ENCODE measurements at regions not wholly inside any gene's neighbourhood (a gene's known extent, or its start where the extent isn't known, plus 50 kb on each side); places are given as distances from the start of the nearest gene placed in this dataset.

DNA sequence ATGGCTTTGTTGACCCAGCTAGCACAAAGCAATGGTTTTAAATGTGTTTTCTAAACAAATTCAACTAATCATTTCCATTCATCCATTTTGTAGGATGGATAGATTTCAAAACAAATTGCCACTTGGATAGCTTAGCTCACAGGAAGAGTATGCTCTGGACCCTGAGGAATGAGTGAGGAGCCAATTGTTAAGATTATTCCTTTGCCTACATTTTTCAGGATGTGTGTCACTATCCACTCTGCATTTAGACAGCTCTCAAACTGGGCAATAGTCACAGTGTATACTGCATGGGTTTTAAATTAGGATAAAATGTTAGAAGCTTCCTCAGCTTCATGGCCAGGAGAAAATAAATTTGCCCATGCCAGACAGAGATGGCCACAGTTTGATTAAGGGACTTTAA lies 605.6 kb upstream of the TEX47 start:
- H3K36me3 Mint-ChIP-seq: no peaks in the 10 kb centered on the region
- no peaks in the 10 kb centered on the region for H3K4me1 Mint-ChIP-seq
- CTCF ChIA-PET: no interaction called here
- H3K9me3 Mint-ChIP-seq (ENCODE audit: low read depth): peaks cover 4% of the 10 kb centered on the region
- no peak overlapping the region for H3K27ac Mint-ChIP-seq
- DNase-seq (no peak), ATAC-seq (no peak)
- no peak overlapping the region for H3K4me3 Mint-ChIP-seq
- H3K27me3 Mint-ChIP-seq: no peaks in the 10 kb centered on the region

DNA sequence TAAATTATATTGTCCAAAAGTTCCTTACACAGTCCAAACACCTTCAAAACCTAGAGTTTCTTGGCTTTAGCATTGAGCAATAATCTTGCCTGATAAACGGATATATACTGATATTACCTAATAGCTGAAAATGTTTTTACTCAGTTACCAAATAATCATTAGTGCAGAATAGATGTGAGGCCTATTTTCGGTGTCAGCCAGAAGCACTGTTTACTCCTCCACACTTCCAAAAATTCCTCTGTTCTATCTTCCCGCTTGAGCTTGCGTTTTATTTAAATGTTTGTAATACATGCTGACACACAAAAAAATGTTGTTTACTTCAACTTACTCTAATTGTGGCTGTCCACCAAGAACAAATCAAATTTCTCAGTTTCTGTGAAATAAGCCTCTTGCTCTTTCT lies 606.2 kb upstream of the TEX47 start:
- CTCF ChIA-PET: no interaction called here
- Mint-ChIP-seq H3K27me3 (no peaks in the 10 kb centered on the region), H3K27ac (no peak overlapping the region), H3K4me1 (no peaks in the 10 kb centered on the region), H3K9me3 (ENCODE audit: low read depth) (peaks cover 4% of the 10 kb centered on the region), H3K36me3 (no peaks in the 10 kb centered on the region), H3K4me3 (no peak overlapping the region)
- no peak for ATAC-seq
- no peak for DNase-seq

DNA sequence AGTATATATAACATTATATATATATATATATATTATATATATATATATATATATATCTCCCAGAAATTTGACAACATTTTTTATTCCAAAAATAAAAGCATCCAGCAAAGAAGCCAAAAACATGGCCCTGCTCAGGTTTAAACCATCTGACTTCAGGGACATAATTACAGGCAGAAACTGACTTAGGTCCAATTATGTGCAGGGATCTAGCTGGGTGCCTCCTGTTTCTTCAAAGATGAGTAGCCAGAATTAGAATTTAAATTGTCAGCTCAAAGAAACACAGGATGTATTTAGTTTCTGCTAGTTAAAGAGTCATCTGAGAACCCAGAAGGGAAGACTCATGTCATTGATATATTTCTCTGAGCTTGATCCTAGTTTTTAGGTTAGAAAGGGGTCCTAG lies 656.4 kb upstream of the TEX47 start:
- no peak for ATAC-seq
- no peaks in the 10 kb centered on the region for H3K27me3 Mint-ChIP-seq
- no peaks in the 10 kb centered on the region for H3K4me1 Mint-ChIP-seq
- H3K36me3 Mint-ChIP-seq: no peaks in the 10 kb centered on the region
- CTCF ChIA-PET: no interaction called here
- no peaks in the 10 kb centered on the region for H3K9me3 Mint-ChIP-seq (ENCODE audit: low read depth)
- no peak for DNase-seq
- no peak overlapping the region for H3K27ac Mint-ChIP-seq
- no peak overlapping the region for H3K4me3 Mint-ChIP-seq

- H3K4me3 Mint-ChIP-seq: no peak overlapping the region
- ATAC-seq (no peak), DNase-seq (no peak)
- H3K27me3 Mint-ChIP-seq: no peaks in the 10 kb centered on the region
- CTCF ChIA-PET: no interaction called here
- no peaks in the 10 kb centered on the region for H3K4me1 Mint-ChIP-seq
- H3K9me3 Mint-ChIP-seq (ENCODE audit: low read depth): no peaks in the 10 kb centered on the region
- no peaks in the 10 kb centered on the region for H3K36me3 Mint-ChIP-seq
- no peak overlapping the region for H3K27ac Mint-ChIP-seq
Measured at GRCh38 chr7:89456556-89456955, 661.0 kb upstream of the TEX47 start.

DNA sequence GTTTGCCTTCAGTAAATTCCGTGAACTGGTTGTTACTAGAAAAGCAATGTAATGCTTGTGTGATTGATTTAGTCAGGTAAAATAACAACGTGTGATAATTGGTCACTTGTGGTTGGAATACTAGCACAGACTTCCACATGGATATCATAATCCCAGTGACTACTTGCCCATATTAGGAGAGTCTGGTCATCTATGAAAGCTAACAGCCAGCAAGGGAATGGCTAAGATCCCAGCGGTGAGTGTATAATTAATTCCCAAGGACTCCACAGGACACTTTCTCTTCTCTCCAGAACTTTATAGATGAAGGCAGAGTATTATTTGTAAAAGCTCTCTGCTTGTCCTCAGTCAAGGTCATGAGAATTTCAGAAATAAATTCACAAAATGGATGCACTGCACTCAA lies 662.6 kb upstream of the TEX47 start:
- Mint-ChIP-seq H3K9me3 (ENCODE audit: low read depth) (no peaks in the 10 kb centered on the region), H3K27me3 (no peaks in the 10 kb centered on the region), H3K27ac (no peak overlapping the region), H3K4me1 (no peaks in the 10 kb centered on the region), H3K36me3 (no peaks in the 10 kb centered on the region), H3K4me3 (no peak overlapping the region)
- CTCF ChIA-PET: no interaction called here
- ATAC-seq: no peak
- DNase-seq: no peak

GRCh38 chr7:89474456-89474855 lies 678.9 kb upstream of the TEX47 start:
- no peak for ATAC-seq
- Mint-ChIP-seq H3K27me3 (no peaks in the 10 kb centered on the region), H3K4me1 (no peaks in the 10 kb centered on the region), H3K27ac (no peak overlapping the region), H3K9me3 (ENCODE audit: low read depth) (no peaks in the 10 kb centered on the region), H3K4me3 (no peak overlapping the region), H3K36me3 (no peaks in the 10 kb centered on the region)
- no peak for DNase-seq
- CTCF ChIA-PET: no interaction called here

- Mint-ChIP-seq H3K36me3 (no peaks in the 10 kb centered on the region), H3K4me1 (no peaks in the 10 kb centered on the region), H3K27ac (no peak overlapping the region), H3K9me3 (ENCODE audit: low read depth) (no peaks in the 10 kb centered on the region), H3K4me3 (no peak overlapping the region), H3K27me3 (no peaks in the 10 kb centered on the region)
- ATAC-seq: no peak
- DNase-seq: no peak
- CTCF ChIA-PET: no interaction called here
Measured at GRCh38 chr7:89477991-89478390, 676.3 kb upstream of the STEAP1 start.

DNA sequence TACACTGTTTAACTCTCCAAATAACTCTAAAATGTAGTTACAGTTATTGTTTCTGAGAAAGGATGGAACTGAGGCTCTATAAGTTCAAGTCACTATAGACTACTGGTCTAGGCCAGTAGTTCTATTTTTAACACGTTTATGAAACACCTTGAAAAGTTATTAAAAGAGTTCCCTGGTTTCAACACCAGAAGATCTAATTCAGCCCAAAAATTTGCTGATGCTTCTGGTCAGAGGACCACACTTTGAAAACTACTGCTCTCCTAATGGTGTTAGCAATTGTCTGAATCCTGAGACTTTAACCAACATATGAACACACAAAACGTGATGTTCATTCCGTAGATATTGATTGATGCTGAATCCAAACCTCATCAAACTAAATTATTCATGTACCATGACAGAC lies 658.6 kb upstream of the STEAP1 start:
- CTCF ChIA-PET: no interaction called here

DNA sequence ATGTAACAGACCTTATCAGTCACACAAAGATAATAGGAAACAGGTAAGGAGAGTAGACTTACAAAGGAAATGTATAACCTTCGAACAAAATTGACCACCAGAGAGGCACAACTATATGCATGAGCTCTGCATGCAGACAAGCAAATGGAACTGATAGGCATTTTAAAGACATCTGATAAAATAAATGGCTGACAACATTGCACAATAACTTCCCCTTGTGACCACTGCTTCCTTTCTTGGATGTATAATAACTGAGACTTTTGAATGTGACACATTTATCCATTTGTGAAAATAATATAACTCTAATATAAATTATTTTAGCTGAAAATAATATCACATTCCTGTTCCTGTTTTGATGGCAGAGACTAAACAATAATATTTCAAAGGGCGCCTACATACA lies 654.2 kb upstream of the STEAP1 start:
- peaks cover 5% of the 10 kb centered on the region for H3K9me3 Mint-ChIP-seq (ENCODE audit: low read depth)
- H3K36me3 Mint-ChIP-seq: no peaks in the 10 kb centered on the region
- H3K27ac Mint-ChIP-seq: no peak overlapping the region
- ATAC-seq (no peak), DNase-seq (no peak)
- CTCF ChIA-PET: no interaction called here
- H3K27me3 Mint-ChIP-seq: no peaks in the 10 kb centered on the region
- H3K4me1 Mint-ChIP-seq: no peaks in the 10 kb centered on the region
- no peak overlapping the region for H3K4me3 Mint-ChIP-seq

More for the DNA sequence above, 658.6 kb upstream of the STEAP1 start:
- peaks cover 3% of the 10 kb centered on the region for H3K9me3 Mint-ChIP-seq (ENCODE audit: low read depth)
- H3K36me3 Mint-ChIP-seq: no peaks in the 10 kb centered on the region
- DNase-seq: no peak
- no peaks in the 10 kb centered on the region for H3K4me1 Mint-ChIP-seq
- H3K27ac Mint-ChIP-seq: no peak overlapping the region
- no peak overlapping the region for H3K4me3 Mint-ChIP-seq
- no peaks in the 10 kb centered on the region for H3K27me3 Mint-ChIP-seq
- no peak for ATAC-seq

DNA sequence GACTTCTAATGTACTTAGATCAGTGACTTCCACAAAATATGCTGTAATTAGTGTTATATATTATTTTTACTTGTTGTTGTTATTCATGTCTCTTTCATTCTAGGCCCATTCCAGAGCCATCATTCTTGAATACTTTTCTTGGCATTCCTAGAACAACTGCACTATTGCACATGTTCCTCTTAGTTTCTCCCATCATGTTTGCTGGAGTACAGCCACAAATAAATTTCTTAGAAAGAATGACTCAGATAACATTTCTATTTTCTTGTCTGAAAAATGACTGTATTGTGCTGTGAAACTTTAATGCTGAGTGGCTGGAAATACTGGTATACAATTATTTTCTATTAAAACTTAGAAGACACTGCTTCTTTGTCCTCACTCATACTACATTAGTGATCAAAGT lies 651.0 kb upstream of the STEAP1 start:
- Mint-ChIP-seq H3K4me1 (no peaks in the 10 kb centered on the region), H3K4me3 (no peak overlapping the region), H3K27me3 (no peaks in the 10 kb centered on the region), H3K9me3 (ENCODE audit: low read depth) (peaks cover 8% of the 10 kb centered on the region), H3K36me3 (no peaks in the 10 kb centered on the region), H3K27ac (no peak overlapping the region)
- CTCF ChIA-PET: no interaction called here
- no peak for ATAC-seq
- no peak for DNase-seq

DNA sequence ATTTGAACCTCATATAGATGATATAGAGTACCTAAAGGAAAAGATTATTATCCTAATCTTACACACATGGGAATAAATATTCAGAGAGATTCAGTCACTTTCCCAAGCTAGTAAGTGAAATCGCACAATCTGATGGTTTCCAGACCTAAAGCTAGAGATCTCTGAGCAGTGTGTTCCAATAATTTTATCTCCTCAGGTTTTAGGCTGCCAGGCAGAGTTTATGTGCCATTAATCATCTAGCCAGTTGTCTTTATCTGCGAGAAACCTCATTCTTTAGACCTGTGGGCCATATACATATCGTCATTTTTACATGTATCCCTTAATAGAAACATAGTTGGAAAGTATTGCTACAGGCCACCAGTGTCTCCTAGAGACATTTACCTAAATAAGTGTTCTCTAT lies 647.2 kb upstream of the STEAP1 start:
- Mint-ChIP-seq H3K4me1 (no peaks in the 10 kb centered on the region), H3K27ac (no peak overlapping the region), H3K9me3 (ENCODE audit: low read depth) (peaks cover 3% of the 10 kb centered on the region), H3K27me3 (no peaks in the 10 kb centered on the region), H3K36me3 (no peaks in the 10 kb centered on the region), H3K4me3 (no peak overlapping the region)
- CTCF ChIA-PET: no interaction called here
- ATAC-seq (no peak), DNase-seq (no peak)

GRCh38 chr7:89511900-89512299 lies 642.4 kb upstream of the STEAP1 start:
- no peaks in the 10 kb centered on the region for H3K27me3 Mint-ChIP-seq
- H3K4me1 Mint-ChIP-seq: no peaks in the 10 kb centered on the region
- peaks cover 3% of the 10 kb centered on the region for H3K9me3 Mint-ChIP-seq (ENCODE audit: low read depth)
- no peak for DNase-seq
- H3K36me3 Mint-ChIP-seq: no peaks in the 10 kb centered on the region
- no peak overlapping the region for H3K4me3 Mint-ChIP-seq
- CTCF ChIA-PET: no interaction called here
- no peak for ATAC-seq
- no peak overlapping the region for H3K27ac Mint-ChIP-seq

DNA sequence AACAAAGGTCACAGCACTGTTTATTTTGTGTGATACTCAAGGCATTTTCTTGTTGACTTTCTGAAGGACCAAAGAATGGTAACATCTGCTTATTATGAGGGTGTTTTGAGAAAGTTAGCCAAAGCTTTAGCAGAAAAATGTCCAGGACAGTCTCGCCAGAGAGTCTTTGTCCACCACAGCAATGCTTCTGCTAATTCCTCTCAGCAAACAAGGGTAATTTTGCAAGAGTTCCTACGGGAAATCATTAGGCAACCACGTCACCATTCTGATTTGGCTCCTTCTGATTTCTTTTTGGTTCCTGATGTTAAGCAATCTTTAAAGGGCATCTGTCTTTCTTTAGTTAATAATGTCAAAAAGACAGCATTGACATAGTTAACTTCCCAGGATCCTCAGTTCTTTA lies 639.3 kb upstream of the STEAP1 start:
- no peaks in the 10 kb centered on the region for H3K27me3 Mint-ChIP-seq
- no peak overlapping the region for H3K27ac Mint-ChIP-seq
- ATAC-seq (no peak), DNase-seq (no peak)
- CTCF ChIA-PET: no interaction called here
- H3K4me1 Mint-ChIP-seq: no peaks in the 10 kb centered on the region
- no peaks in the 10 kb centered on the region for H3K9me3 Mint-ChIP-seq (ENCODE audit: low read depth)
- no peak overlapping the region for H3K4me3 Mint-ChIP-seq
- no peaks in the 10 kb centered on the region for H3K36me3 Mint-ChIP-seq

GRCh38 chr7:89517815-89518214 lies 636.5 kb upstream of the STEAP1 start:
- ATAC-seq (no peak), DNase-seq (no peak)
- H3K36me3 Mint-ChIP-seq: no peaks in the 10 kb centered on the region
- H3K9me3 Mint-ChIP-seq (ENCODE audit: low read depth): no peaks in the 10 kb centered on the region
- no peaks in the 10 kb centered on the region for H3K4me1 Mint-ChIP-seq
- no peak overlapping the region for H3K4me3 Mint-ChIP-seq
- H3K27me3 Mint-ChIP-seq: no peaks in the 10 kb centered on the region
- no peak overlapping the region for H3K27ac Mint-ChIP-seq
- CTCF ChIA-PET: no interaction called here

DNA sequence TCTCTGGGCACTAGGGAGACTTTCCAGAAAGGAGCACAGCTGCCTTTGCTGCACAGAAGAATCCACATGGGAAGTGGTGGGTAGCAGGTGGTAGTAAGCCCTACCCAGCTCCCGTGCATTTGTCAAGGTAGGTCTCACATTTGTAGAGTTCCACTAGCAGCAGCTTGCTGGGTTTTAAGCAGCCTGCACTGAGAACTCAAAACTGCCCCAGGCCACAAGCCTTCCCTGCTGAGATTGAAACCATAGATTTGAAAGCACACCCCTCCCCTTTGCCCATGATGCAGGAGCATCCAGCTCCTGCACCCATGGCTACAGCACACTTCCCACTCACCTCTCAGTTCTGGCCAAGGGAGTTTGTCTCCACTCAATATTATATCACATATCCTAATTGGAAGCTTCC lies 604.5 kb upstream of the STEAP1 start:
- CTCF ChIA-PET: no interaction called here
- DNase-seq (no peak), ATAC-seq (no peak)
- no peak overlapping the region for H3K4me3 Mint-ChIP-seq
- H3K4me1 Mint-ChIP-seq: no peaks in the 10 kb centered on the region
- peaks cover 5% of the 10 kb centered on the region for H3K9me3 Mint-ChIP-seq (ENCODE audit: low read depth)
- no peak overlapping the region for H3K27ac Mint-ChIP-seq
- H3K36me3 Mint-ChIP-seq: no peaks in the 10 kb centered on the region
- H3K27me3 Mint-ChIP-seq: no peaks in the 10 kb centered on the region
